ENCODE measurements at regions not wholly inside any gene's neighbourhood (a gene's known extent, or its start where the extent isn't known, plus 50 kb on each side); places are given as distances from the start of the nearest gene placed in this dataset.

DNA sequence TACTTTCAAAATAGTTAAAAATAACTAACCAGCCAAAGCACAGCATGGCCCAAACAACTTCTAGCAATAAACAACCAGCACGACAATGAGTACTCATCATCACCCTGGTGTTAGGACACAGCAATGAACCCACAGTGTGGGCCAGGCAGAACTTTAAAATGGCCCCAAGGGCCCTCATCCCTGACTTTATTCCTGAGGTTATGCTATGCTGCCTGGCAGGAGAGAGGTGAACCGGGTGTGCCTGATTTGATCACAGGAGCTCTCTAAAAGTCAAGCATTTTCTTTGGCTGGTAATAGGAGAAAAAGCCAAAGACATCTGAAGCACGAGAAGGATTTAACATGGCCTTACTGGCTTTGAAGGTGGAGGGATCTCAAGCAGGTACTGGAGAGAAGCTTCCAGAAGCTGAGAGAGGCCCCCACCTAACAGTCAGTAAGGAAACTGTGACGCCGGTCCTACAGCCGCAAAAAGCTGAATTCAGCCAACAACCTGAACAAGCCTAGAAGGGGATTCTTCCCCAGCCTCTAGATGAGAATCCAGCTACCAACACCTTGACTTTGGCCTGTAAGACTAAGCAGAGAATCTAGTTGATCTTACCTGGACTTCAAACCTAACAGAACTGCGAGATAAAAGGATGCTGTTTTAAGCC is 115.4 kb downstream of the DDX1 start:
- TF ChIP-seq, protein P1, sequence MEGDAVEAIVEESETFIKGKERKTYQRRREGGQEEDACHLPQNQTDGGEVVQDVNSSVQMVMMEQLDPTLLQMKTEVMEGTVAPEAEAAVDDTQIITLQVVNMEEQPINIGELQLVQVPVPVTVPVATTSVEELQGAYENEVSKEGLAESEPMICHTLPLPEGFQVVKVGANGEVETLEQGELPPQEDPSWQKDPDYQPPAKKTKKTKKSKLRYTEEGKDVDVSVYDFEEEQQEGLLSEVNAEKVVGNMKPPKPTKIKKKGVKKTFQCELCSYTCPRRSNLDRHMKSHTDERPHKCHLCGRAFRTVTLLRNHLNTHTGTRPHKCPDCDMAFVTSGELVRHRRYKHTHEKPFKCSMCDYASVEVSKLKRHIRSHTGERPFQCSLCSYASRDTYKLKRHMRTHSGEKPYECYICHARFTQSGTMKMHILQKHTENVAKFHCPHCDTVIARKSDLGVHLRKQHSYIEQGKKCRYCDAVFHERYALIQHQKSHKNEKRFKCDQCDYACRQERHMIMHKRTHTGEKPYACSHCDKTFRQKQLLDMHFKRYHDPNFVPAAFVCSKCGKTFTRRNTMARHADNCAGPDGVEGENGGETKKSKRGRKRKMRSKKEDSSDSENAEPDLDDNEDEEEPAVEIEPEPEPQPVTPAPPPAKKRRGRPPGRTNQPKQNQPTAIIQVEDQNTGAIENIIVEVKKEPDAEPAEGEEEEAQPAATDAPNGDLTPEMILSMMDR (IDR thresholded peaks at IDR 0.05; ENCODE audit: borderline replicate concordance, extremely low read depth, low read length, poor library complexity, severe bottlenecking): no peak
- TF ChIP-seq EZH2 (IDR thresholded peaks at IDR 0.05; ENCODE audit: borderline replicate concordance, low read depth, low read length, severe bottlenecking): no peak

Measured in DND-41 (cell line).